ENCODE measurements at regions not wholly inside any gene's neighbourhood (a gene's known extent, or its start where the extent isn't known, plus 50 kb on each side); places are given as distances from the start of the nearest gene placed in this dataset.
"Not testable (repeated sequence)": the region's sequence is repeated elsewhere in the genome, so short reads cannot be mapped to it uniquely, and the experiment has no call there.

DNA sequence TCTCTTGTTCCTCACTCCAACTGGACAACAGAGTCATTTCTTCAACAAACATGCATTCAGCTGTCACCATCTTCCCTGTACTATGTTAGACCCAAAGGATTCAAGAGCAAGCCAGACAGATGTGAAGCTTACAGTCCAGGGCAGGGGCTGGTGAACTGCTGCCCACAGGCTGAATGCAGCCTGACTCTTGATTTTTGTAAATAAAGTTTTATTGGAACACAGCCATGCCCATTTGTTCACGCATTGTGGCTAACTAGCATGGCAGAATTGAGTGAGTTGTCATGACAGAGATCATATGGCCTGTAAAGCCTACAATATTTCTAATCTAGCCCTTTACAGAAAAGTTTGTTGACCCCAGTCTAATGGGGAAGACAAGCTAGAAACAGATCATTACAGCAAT is 208.7 kb downstream of the EMX2 start:
- DNase-seq = no peak

DNA sequence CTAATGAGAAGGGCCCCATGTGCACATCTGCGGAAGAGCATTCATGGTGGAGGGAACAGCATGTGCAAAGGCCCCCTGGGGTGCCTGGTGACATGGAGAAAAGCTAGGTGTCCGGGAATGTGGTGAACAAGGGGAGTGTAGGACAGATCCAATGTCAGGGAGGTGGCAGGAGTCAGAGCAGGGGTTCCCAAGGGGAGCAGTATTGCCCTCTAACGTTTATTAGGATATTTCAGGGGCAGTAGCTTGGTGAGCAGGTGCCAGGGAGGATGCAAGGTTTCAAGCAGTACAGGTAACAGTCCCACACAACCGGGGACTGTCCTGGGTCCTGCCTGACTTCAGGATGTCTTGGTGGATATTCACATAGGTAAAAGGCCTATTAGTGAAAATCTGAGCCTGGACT is 209.6 kb downstream of the EMX2 start:
- DNase-seq = no peak

DNA sequence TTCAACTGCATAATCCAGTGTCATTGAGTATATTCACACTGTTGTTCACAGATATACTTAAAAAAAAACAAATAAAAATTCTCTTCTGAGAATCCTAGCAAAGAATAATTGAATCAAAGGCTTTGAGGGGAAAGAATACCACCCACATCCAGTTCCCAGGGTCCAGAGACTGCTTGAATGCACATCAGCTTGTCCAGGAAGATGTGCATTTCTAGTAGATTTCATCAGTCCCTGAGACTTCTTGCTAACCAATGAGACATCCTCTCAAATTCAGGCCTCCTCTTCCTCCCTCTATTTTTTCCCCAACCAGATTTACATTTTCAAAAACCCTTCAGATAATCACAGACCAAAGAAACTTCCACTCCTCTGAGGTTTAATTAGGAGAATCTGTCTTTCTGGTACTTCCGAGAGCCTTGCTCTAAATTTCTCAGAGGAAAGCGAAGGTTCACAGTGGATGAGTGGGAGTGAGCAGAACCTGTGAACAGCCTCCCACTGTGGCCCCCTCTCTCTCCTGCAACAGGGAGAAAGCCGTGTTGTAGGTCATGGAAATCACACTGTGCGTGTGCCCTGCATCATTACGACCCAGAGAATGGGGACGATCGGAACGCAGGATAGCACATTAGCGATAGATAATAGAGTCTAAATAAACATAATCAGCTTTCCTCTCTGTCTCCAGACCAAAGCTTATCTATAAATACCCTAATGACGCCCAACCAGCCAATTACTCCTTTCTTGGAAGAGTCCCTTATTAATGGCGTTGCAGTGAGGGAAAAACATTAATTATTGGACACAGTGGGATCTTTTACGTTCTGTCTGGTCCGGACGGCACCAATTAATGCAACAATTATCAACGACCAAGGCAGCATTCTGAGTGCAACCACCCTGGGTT is 212.5 kb downstream of the EMX2 start:
- DNase-seq = no peak

DNA sequence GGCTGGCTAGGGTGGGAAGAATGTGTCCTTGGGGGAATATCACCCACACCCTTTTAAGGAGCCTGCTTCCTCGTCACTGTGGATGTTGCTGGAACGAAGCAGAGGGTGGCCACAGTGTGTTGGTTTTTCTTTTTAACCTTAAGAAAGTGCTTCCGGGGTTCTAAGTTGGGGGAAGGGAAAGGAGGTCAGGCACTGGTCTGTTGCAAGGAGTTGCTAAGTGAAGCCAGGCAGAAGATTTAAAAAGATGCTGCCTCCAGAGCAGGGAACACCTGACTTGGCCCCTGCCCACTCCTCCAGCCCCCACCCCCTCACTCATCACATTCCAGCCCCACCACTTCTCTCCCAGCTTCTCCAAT is 213.1 kb downstream of the EMX2 start:
- no peak for DNase-seq

DNA sequence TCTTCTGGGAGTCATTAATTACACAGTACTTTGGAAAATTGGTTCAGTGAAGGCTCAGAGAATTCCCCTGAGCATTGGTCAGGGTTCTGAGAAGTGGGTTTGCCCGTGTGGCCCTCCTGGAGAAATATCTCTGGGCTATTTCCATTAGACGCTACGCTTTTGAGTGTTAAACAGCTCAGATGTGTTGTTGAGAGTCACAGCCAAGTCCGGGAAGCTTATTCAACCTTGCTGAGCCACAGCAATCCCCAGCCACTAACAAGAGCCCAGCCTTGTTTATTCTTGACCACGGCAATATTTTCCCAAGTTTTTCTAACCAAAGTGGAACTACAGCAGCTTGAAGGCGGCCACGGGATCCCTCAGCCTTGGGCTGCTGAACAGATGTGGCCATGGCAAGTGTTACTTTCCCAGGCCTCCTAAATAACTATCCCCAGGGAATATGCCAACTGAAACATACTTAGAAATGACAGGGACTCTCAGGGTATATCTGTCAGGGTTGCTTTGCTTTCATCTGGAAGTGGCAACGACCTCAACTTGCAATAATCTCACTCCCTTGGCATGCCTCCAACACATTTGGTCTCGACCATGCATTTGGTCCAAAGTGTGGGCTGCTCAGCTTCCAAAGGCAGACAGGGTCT is 214.7 kb downstream of the EMX2 start:
- DNase-seq = peak in 1 of 2 experiments; percentile 5

DNA sequence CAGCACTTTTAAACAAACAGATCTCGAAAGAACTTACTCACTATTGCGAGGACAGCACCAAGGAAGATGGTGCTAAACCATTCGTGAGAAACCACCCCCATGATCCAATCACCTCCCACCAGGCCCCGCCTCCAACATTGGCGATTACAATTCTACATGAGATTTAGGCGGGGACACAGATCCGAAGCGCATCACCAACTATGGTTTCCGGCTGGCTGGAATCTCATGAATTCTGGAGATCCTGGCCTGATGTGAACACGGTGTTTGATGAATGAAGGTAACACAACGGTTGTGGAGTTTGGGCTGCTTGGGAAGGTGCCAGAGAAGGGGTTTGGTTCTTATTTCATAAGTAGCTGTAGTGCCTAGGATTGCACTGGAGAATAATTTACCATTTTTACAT is 216.7 kb downstream of the EMX2 start:
- no peak for DNase-seq

DNA sequence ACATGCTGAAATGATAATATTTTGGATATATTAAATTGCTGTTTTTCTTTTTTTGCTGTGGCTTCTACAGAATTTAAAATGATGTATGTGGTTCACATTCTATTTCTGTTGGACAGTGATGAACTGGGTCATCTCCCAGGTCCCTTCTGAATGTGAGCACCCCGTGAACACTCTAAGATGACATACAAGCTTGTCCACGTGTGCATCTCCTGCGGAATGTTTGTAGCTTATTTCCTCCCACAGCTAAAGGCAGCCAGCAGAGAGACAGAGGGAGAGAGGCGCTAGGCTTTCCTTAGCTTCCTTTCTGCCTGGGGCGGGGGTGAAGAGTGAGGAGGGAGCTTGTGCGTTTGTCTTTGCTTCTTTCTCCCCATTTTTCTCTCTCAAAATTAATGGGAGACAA is 219.1 kb downstream of the EMX2 start:
- no peak for DNase-seq

DNA sequence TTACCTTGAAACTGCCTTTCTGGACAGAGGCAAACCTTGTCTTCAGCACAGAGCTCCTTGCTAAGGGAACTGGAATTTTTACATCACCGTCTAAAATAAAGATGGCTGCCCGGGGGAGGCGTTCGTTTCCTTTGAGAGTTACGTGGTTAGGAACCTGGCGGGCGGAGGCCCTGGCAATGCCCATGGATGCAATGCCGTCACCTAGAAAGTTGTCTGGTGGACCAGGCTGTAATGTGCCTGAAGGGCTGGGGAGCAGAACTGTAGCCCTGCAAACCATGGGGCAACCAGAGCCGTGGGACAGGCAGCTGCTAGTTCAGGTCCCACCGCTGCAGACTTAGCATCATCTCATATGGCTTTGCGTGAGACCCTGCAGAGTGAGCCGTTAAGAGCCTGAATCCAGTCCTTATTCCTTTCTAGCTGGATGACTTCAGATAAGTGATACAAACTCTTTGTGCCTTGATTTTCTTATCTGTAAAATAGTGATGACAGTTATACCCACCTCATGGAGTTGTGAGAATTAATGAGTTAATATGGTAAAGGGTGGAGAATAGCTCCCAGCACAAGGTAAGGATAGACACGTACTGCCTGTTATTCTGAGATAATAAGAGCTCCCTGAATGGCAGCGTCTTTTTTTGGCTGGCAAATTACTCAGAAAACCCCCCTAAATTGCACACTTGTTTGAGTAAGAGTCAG is 219.7 kb downstream of the EMX2 start:
- no peak for DNase-seq

DNA sequence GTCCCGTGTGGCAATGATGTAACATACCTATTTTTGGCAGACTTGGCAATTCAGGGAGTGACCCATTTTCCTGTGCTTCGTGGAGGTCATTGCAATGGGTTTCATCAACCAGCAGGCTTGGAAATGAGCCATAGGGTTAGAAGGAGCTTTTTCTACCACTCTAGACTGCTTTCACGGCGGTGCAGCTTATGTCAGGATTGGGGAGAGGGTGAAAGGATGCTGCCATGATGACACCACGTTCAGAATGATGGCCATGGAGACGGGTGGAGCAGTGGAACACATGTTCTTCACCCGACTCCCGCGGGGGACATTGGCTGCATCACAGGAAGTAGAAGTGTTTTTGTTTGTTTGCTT is 220.2 kb downstream of the EMX2 start:
- peak in 1 of 2 experiments; percentile 19 for DNase-seq

DNA sequence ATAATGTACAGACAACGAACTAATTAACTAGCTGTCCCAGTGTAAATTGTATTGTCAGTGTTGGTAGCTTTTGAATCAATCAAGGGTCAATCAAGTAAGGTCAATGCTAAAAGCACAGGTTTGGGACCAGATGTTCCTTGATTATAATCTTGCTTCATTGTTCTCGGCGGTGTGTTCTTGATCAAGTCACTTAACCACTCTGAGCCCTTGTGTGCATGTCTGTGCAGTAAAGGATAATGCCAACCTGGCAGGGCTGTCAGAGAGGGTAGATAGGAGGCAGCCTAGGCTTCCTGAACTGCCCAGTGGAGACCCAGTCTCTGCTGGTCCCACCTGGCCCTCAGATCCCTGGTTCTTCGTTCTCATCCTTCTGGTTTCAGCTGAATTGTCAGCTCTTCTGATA is 221.0 kb downstream of the EMX2 start:
- no peak for DNase-seq

DNA sequence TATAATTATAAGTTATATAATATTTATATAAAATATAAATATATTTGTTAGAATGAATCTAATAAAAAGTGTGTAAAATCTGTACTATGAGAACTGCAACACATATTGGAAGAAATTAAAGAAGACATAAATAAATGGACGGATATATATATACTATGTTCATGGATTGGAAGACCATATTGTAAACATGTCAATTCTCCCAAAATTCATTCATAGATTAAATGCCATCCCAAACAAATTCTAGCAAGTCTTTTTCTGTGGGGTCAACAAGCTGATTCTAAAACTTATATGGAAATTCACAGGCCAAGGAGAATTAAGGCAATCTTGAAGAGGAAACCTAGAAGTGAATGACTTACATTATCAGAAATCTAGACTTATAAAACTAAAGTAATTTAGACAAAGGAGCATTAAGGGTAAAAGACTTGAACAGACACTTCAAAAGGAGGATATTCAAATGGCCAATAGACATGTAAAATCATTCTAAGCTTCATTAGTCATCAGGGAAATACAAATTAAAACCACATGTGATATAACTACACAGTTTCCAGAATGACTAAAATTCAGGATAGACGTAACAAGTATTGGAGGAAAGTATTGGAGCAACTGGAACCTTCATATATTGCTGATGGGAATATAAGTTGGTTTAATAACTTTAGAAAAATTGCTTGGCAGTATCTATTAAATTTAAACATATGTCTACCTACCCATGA is 225.9 kb downstream of the EMX2 start:
- no peak for DNase-seq

DNA sequence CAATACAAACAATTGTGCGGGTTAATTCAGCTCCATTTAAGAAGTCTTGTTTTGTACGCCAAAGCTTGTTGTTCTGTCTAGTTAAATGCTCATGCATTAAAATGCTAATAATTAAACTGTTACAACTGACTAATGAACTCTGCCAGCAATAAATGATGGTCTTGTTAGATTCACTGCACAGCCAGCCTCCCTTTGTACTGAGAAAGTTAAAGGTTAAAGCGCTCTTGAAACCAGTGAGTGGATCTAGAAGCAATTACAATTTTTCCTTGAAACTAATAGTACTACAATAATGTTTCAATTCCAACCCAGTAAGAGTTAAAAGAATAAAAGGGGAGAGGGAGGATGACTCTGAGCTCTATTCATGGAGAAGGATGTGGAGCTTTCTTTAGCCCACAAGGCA is 233.0 kb downstream of the EMX2 start:
- no peak for DNase-seq

DNA sequence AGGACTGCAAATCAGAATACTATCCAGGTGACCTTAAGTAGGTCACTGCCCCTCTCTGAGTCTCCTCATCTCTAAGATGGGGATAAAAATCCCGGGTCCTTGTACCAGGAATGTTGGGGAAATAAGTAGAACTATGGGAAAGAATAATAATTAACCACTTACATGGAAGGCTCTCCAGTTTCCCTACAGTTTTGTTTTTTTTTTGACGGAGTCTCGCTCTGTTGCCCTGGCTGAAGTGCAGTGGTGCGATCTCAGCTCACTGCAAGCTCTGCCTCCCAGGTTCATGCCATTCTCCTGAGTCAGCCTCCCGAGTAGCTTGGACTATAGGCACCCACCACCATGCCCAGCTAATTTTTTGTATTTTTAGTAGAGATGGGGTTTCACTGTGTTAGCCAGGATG is 234.7 kb downstream of the EMX2 start:
- not testable (repeated sequence) for DNase-seq

DNA sequence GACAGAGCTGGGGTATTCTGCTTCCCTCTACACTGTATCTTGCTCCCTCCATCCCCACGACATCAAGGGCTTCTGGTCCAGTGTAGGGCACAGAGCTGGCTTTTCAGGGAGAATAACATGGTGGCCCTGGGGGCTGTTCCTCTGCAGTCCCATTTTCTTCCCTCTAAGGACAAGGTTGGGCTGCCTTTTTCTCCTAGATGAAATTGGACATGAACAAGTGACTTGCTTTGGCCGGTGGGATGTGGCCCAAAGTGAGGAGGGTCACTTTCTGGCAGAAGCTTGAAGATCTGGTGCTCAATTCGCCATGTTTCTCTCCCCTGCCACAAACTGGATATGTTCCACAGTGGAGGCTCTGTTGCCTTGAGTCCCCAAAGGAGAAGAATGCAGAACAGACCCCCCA is 235.7 kb downstream of the EMX2 start:
- no peak for DNase-seq

DNA sequence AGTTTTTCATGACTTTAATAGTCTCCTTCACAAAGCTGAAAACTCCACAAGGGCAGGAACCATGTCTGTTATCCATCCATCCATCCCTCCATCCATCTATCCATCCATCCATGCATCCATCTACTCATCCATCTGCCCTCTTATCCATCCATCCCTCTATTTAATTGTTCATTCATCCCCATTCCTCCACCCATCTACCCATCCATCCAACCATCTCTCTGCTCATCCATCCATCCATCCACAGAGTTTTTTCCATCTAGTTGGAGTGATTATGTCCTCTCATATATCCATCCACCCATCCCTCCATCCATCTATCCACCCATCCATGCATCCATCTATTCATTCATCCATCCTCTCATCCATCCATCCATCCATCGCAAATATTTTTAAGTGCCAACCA is 237.9 kb downstream of the EMX2 start:
- DNase-seq = no peak

DNA sequence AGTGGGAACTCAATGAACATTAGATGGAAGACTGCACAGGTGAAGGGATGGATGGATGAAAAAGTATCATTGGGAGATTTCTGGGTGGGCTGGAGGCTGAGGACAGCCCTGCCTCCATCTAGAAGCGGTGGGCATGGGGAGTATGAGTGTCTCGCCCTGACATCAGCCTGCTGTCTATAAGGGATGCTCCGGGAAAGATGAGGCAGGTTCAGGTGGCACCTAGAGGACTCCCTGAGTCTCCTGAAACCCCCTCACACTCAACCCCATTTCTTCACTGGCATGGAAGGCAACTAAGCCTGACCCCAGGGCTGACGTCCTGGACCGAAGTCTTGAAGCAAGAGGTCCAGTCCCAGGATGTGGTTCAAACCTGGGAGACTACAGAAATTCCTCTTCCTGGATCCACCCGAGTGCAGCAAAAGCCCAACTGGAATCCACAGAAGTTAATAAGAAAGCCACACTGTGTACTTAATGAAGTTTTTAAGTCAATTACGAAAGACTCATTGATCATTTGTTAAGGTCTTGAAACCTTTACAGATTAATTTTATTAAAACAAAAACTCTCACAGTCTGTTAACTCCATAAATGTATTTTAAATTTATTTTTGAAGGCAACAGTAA is 238.8 kb downstream of the EMX2 start:
- no peak for DNase-seq

DNA sequence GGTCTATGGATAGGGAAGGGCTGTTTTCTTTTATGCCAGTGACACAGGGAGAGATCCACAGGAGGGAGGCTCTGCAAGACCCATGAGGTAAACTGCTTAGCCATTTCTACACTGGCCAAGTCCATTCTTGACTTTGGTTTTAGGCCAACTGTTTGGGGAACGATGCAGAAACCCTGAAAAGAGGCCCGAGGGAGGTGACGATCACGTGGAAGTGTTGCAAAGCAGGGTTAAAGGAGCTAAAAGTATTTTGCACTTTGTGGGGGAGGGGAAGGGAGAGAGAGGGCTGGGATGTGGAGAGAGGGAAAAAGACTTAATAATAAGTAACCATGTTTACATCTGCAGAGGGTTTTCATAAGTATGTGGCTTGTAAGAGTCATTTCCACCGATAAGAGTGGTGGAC is 239.7 kb downstream of the EMX2 start:
- no peak for DNase-seq

DNA sequence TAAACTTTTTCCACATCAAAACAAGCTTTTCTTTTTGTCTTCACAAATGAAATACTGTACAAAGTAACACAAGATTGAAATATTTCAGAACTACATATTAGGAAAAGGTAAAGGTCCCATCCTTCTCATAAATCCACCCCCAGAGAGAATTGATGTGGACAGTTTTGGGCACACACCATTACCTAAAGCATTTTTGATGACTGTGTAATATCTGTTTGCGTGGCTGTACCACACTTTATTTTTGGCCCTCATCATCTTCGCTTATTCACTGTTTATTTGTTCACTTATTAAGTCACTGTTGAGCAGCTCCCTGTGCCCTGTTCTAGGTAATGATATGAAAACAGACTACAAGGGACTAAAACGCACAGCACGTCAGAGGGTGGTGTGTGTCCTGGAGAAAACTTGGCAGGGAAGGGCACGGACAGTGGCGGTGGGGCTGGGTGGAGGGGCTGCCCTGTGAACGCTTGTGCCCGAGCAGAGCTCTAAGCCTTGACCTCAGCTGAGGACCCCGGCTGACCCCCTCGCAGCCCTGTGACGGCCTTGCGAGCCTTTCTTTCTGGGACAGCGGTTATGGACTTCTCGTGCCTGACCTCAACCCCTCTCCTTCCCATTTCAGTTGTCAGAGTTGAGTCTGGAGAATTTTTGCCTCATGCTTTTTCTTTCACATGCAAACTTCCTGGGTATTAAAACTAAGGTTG is 241.3 kb downstream of the EMX2 start:
- DNase-seq = no peak

DNA sequence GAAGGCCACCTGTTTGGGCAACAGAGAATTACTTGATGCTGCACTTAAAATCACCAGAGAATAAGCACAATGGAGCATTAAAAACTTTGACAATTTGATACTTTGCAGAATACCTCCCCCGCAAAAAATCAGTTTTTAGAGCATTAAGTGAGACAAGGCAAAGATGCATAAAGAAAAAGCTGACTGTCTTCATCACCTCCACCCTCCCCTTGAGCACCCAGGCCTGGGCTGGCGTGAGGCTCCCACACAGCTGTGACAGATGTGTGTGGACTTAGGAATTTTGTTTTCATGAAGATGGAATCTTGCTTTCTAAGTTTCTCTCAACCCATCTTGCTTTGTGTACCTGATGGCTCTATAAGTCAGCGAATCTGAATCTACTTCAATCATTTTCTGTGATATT is 242.2 kb downstream of the EMX2 start:
- no peak for DNase-seq

DNA sequence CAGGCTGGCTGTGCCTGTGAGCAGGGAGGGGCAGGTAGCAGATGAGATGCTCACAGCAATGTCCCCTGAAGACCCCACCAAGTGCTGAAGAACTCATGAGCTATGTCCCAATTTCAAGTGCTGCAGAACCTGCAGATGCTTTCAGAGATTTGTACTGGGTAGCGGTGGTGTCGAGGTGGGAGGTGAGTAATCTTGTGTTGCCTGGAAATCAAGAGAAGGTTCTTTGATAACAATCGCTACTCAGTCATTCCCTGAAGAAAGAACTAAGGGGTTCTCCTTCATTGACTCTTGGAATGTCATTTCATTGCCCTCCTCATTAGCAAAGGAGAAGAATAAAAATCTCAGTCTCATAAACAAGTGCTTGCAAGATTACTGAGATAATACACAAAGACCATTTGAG is 246.4 kb downstream of the EMX2 start:
- DNase-seq = no peak

DNA sequence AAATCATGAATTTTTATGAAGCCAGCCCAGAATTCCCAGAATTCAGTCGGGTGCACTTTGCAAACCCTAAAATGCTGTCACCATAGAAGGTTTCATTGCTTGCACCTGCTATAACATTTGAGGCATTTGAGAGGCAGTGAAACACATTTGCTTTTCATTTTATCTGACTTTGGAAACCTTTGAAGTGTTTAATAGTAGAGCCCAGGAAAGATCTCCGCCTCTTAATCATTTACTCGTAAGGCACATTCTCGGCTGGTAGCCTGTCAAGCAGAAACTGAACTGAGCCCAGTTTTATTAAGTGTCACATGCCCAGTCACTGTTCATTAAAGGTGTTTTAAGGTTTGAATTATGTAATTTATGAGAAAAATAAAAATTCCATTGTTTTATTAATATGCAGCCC is 247.6 kb downstream of the EMX2 start:
- no peak for DNase-seq

DNA sequence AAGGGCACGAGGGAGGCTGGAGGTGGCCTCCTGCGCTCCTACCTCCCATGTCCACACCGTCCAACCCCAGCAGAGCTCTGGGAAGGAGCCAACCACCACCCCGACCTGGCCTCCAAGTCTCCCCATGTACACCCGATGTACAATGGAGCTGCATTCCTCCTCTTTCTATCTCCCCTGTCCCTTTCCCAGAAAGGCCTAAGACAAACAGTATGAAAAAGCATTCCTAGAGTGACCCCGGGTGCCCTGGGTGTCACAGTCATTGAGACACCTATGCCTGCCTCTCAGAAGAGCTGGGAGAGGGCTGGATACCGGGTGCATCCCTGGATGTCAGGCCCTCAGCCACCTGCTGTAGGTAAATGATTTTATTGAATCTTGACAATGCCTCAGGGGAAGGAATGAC is 248.1 kb downstream of the EMX2 start:
- no peak for DNase-seq

DNA sequence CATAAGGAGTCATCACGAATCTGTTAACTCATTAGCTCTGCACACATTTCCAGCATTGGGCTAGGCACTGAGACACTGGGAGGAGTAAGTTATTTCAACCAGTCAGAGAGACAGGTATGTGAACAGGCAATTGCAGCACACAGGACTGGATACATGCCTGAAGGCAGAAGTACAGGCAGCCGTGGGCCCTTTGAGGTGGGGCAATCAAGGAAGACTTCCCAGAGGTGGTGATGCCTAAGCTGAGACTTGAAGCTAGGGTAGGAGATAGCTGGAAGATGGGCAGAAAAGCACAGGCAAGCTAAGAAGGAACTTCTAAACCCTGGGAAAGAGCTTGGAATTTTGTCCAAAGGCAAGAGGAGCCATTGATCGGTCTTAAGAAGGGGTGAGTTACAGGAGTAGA is 249.7 kb downstream of the EMX2 start:
- DNase-seq = no peak

Data from NCI-H2081 (cell line).